ENCODE measurements at regions not wholly inside any gene's neighbourhood (a gene's known extent, or its start where the extent isn't known, plus 50 kb on each side); places are given as distances from the start of the nearest gene placed in this dataset.
A peak's percentile ranks its signal among the peaks of the same experiment; 100 is the strongest.

- ChIA-PET CTCF (no interaction called here), POLR2A (ENCODE audit: low non-redundant PET) (no interaction called here)
- no peak for DNase-seq (ENCODE audit: low spot score)
- intact Hi-C loops (cut with micrococcal nuclease; ENCODE audit: unreplicated experiment) = no loop called here
- no peaks in the 10 kb centered on the region for H3K9me3 ChIP-seq (ENCODE audit: low read depth, low read length, poor library complexity, severe bottlenecking)
- no TSS peak for BruUV-seq (replicated peaks)
- H3K36me3 ChIP-seq (ENCODE audit: insufficient read depth, low read length, poor library complexity, severe bottlenecking) = no peaks in the 10 kb centered on the region
- H3K27ac ChIP-seq (ENCODE audit: low read depth, low read length, poor library complexity, severe bottlenecking) = no peak overlapping the region
- no peaks in the 10 kb centered on the region for H3K4me1 ChIP-seq (ENCODE audit: insufficient read depth, low read length, poor library complexity, severe bottlenecking)
- no peak for TF ChIP-seq EZH2 (IDR thresholded peaks at IDR 0.05; ENCODE audit: borderline replicate concordance, low read depth, low read length, poor library complexity, severe bottlenecking)
- TF ChIP-seq CTCF (conservative IDR thresholded peaks at IDR 0.05; ENCODE audit: low read depth, low read length) = 0 out of 2 replicates have a peak, but pooled peaks have one; percentile 12
- H3K27me3 ChIP-seq (replicated peaks; ENCODE audit: insufficient read depth, low read depth, low read length, poor library complexity) = no peaks in the 10 kb centered on the region
- H3K4me3 ChIP-seq (ENCODE audit: low read depth, low read length, poor library complexity, severe bottlenecking) = no peak overlapping the region
Observed at GRCh38 chr13:67651908-67652465, 421.9 kb upstream of the PCDH9 start.

- Histone ChIP-seq H3K4me1 (ENCODE audit: insufficient read depth, low read length, poor library complexity, severe bottlenecking) (no peaks in the 10 kb centered on the region), H3K9me3 (ENCODE audit: low read depth, low read length, poor library complexity, severe bottlenecking) (no peaks in the 10 kb centered on the region), H3K36me3 (ENCODE audit: insufficient read depth, low read length, poor library complexity, severe bottlenecking) (no peaks in the 10 kb centered on the region), H3K27ac (ENCODE audit: low read depth, low read length, poor library complexity, severe bottlenecking) (no peak overlapping the region), H3K27me3 (replicated peaks; ENCODE audit: insufficient read depth, low read depth, low read length, poor library complexity) (no peaks in the 10 kb centered on the region), H3K4me3 (ENCODE audit: low read depth, low read length, poor library complexity, severe bottlenecking) (no peak overlapping the region)
- POLR2A ChIA-PET (ENCODE audit: low non-redundant PET) = no interaction called here
- DNase-seq (ENCODE audit: low spot score) = no peak
- CTCF ChIA-PET = no interaction called here
- BruUV-seq (replicated peaks) = no TSS peak
- intact Hi-C loops (cut with micrococcal nuclease; ENCODE audit: unreplicated experiment) = no loop called here
- TF ChIP-seq CTCF (conservative IDR thresholded peaks at IDR 0.05; ENCODE audit: low read depth, low read length) (no peak), EZH2 (IDR thresholded peaks at IDR 0.05; ENCODE audit: borderline replicate concordance, low read depth, low read length, poor library complexity, severe bottlenecking) (no peak)
Observed at GRCh38 chr13:67650471-67650870, 420.3 kb upstream of the PCDH9 start.

GRCh38 chr13:67645874-67646467, 415.8 kb upstream of the PCDH9 start:
- no peaks in the 10 kb centered on the region for H3K9me3 ChIP-seq (ENCODE audit: low read depth, low read length, poor library complexity, severe bottlenecking)
- ChIA-PET CTCF (no interaction called here), POLR2A (ENCODE audit: low non-redundant PET) (no interaction called here)
- TF ChIP-seq EZH2 (IDR thresholded peaks at IDR 0.05; ENCODE audit: borderline replicate concordance, low read depth, low read length, poor library complexity, severe bottlenecking) = no peak
- TF ChIP-seq CTCF (conservative IDR thresholded peaks at IDR 0.05; ENCODE audit: low read depth, low read length) = no peak
- H3K27ac ChIP-seq (ENCODE audit: low read depth, low read length, poor library complexity, severe bottlenecking) = no peak overlapping the region
- H3K27me3 ChIP-seq (replicated peaks; ENCODE audit: insufficient read depth, low read depth, low read length, poor library complexity) = no peaks in the 10 kb centered on the region
- H3K4me1 ChIP-seq (ENCODE audit: insufficient read depth, low read length, poor library complexity, severe bottlenecking) = no peaks in the 10 kb centered on the region
- H3K36me3 ChIP-seq (ENCODE audit: insufficient read depth, low read length, poor library complexity, severe bottlenecking) = no peaks in the 10 kb centered on the region
- intact Hi-C loops (cut with micrococcal nuclease; ENCODE audit: unreplicated experiment) = no loop called here
- no peak overlapping the region for H3K4me3 ChIP-seq (ENCODE audit: low read depth, low read length, poor library complexity, severe bottlenecking)
- no TSS peak for BruUV-seq (replicated peaks)
- DNase-seq (ENCODE audit: low spot score) = no peak

Data from A673 (cell line).